ENCODE measurements at regions not wholly inside any gene's neighbourhood (a gene's known extent, or its start where the extent isn't known, plus 50 kb on each side); places are given as distances from the start of the nearest gene placed in this dataset.

DNA sequence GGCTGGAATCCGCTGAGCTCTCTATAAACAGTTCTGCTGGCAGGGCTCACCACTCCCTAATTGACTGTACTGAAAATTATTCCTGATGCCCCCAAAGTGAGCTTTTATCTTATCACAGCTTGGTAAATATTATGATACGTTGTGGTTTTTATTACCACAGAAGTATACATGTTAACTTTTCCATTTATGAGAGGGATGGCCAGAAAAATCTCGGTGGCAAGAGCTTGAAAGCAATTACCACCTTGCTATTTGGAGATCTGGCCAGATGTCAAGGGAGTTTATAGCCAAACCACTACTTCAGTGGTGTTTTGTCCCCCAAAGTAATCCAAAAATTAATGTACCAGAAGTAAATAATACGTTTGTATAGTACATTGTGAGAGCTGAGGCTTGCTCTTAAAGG lies 75.4 kb upstream of the RCN1 start:
- H3K18ac ChIP-seq (ENCODE audit: insufficient read length, low read depth, low read length) = no peak overlapping the region
- H3K9me3 Mint-ChIP-seq = peaks cover 0 to 2% of the 10 kb centered on the region in 2 experiments; a peak in 2 of 5 replicates

More for the DNA sequence above, 75.4 kb upstream of the RCN1 start:
- TF ChIP-seq, protein P1, sequence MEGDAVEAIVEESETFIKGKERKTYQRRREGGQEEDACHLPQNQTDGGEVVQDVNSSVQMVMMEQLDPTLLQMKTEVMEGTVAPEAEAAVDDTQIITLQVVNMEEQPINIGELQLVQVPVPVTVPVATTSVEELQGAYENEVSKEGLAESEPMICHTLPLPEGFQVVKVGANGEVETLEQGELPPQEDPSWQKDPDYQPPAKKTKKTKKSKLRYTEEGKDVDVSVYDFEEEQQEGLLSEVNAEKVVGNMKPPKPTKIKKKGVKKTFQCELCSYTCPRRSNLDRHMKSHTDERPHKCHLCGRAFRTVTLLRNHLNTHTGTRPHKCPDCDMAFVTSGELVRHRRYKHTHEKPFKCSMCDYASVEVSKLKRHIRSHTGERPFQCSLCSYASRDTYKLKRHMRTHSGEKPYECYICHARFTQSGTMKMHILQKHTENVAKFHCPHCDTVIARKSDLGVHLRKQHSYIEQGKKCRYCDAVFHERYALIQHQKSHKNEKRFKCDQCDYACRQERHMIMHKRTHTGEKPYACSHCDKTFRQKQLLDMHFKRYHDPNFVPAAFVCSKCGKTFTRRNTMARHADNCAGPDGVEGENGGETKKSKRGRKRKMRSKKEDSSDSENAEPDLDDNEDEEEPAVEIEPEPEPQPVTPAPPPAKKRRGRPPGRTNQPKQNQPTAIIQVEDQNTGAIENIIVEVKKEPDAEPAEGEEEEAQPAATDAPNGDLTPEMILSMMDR (conservative IDR thresholded peaks at IDR 0.05) = no peak
- Histone ChIP-seq H2AFZ (ENCODE audit: low read length) (no peak overlapping the region), H2BK5ac (ENCODE audit: insufficient read length, low read length) (no peak overlapping the region), H3K79me1 (ENCODE audit: insufficient read depth, low read depth, low read length, poor library complexity, severe bottlenecking) (no peaks in the 10 kb centered on the region), H2AK5ac (ENCODE audit: insufficient read length, low read length) (no peak overlapping the region), H2BK20ac (ENCODE audit: low read depth, low read length, poor library complexity, severe bottlenecking) (no peak overlapping the region), H3K4ac (ENCODE audit: low read depth, low read length) (no peak overlapping the region), H3K56ac (ENCODE audit: insufficient read length, low read depth, low read length) (no peak overlapping the region), H2BK15ac (ENCODE audit: low read depth, low read length) (no peak overlapping the region), H3K27ac (ENCODE audit: insufficient read length, low read depth, low read length) (no peak overlapping the region), H2BK12ac (ENCODE audit: insufficient read length, low read depth, low read length) (no peak overlapping the region), H4K8ac (replicated peaks; ENCODE audit: insufficient read length, low read depth, low read length) (no peak overlapping the region), H3T11ph (ENCODE audit: low read length) (no peak overlapping the region), H4K20me1 (ENCODE audit: control insufficient read depth, insufficient read depth, insufficient read length) (no peaks in the 10 kb centered on the region), H2BK120ac (ENCODE audit: low read depth, low read length, poor library complexity, severe bottlenecking) (no peak overlapping the region), H4K91ac (ENCODE audit: insufficient read length, low read depth, low read length) (no peak overlapping the region), H3K9ac (ENCODE audit: extremely low read depth, insufficient read length, low read length) (no peak overlapping the region), H4K5ac (ENCODE audit: insufficient read length, low read depth, low read length) (no peak overlapping the region), H3K23ac (ENCODE audit: insufficient read length, low read depth, low read length) (no peak overlapping the region), H3K23me2 (ENCODE audit: insufficient read length, low read depth, low read length, poor library complexity, severe bottlenecking) (no peaks in the 10 kb centered on the region), H3K14ac (ENCODE audit: insufficient read depth, low read length) (no peak overlapping the region), H3K27me3 (ENCODE audit: insufficient read depth, low read length) (no peaks in the 10 kb centered on the region), H3K79me2 (ENCODE audit: insufficient read depth, low read length) (no peaks in the 10 kb centered on the region), H3K4me2 (ENCODE audit: insufficient read depth, insufficient read length, low read length) (no peak overlapping the region), H3K4me1 (ENCODE audit: insufficient read depth, low read length) (no peaks in the 10 kb centered on the region), H3K9me3 (ENCODE audit: control insufficient read depth, low read depth, low read length) (no peaks in the 10 kb centered on the region)
- WGBS (ENCODE audit: extremely low coverage, insufficient read length, low lambda C conversion rate) = no CpG with 5 or more reads among the region's 4 CpGs
- Mint-ChIP-seq H3K36me3 (ENCODE audit: insufficient read depth in 1 of 3, low read depth in 3 of 3) (no peaks in the 10 kb centered on the region), H3K4me3 (no peak overlapping the region), H3K27ac (no peak overlapping the region), H3K4me1 (no peaks in the 10 kb centered on the region), H3K27me3 (ENCODE audit: low read depth) (no peaks in the 10 kb centered on the region; the same call in 1 of the 2 replicates)
- DNase-seq = no peak
